ENCODE measurements at regions not wholly inside any gene's neighbourhood (a gene's known extent, or its start where the extent isn't known, plus 50 kb on each side); places are given as distances from the start of the nearest gene placed in this dataset.

DNA sequence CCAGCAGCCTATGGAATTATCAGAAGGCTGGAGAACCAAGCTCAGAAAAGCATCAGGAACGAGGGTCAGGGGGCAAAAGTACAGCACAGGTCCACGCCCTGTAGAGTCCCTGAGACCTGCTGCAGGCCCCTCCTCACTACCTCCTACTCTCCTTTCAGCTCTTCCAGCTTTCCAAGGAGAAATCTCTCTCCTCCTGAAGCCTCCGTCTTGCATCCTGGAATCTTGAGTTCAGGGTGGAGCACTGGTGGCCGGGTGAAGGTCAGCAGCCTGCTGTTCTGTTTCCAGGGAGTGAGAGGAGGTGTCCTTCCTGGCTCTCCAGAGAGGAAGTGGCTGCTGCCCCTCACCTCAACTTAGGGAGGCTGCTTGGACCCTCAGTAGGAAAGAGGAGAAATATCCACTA is 342.3 kb downstream of the ZSWIM6 start:
- Histone ChIP-seq H3K4me1 (peaks cover 0 to 25% (median 0%) of the 10 kb centered on the region in 4 donors), H3K27ac (peak overlapping the region in 2 of 4 donors; percentile 58 to 70), H3K27me3 (no peaks in the 10 kb centered on the region), H3K4me3 (no peak overlapping the region), H3K36me3 (no peaks in the 10 kb centered on the region), H3K9me3 (no peaks in the 10 kb centered on the region)
- peak in 2 of 3 donors; percentile 57 to 60 for DNase-seq
- TF ChIP-seq POLR2A (IDR thresholded peaks at IDR 0.05), result no peak
- no peak for TF ChIP-seq CTCF (IDR thresholded peaks at IDR 0.05)

- no peak for DNase-seq
- H3K4me1 ChIP-seq, result peaks cover 0 to 25% (median 0%) of the 10 kb centered on the region in 4 donors
- H3K27ac ChIP-seq, result peak overlapping the region in 2 of 4 donors; percentile 58 to 70
- H3K4me3 ChIP-seq, result no peak overlapping the region
- no peak for TF ChIP-seq POLR2A (IDR thresholded peaks at IDR 0.05)
- peak in 3 of 6 experiments; percentile 16 to 43 (median 36) for TF ChIP-seq CTCF (IDR thresholded peaks at IDR 0.05)
- H3K36me3 ChIP-seq, result no peaks in the 10 kb centered on the region
- no peaks in the 10 kb centered on the region for H3K27me3 ChIP-seq
- no peaks in the 10 kb centered on the region for H3K9me3 ChIP-seq
Measured at GRCh38 chr5:61675015-61675692, 343.1 kb downstream of the ZSWIM6 start.

DNA sequence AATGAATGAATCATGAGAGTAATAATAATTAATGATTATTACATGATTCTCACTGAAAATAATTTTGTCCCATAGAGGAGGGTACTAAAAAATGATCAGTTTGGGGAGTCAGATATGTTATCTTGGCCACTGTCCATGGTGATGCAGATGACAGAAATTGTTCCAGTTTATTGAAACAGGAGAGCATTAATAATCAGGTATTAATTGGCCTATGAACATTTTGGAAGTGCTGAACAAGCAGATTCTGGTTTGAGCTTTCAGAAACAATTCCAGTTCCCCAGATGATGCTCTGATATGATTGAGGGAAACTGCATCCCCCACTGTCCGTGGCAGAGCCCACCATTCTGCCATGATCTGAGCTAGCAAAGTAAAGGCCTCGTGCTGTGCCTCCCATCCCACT is 345.2 kb downstream of the ZSWIM6 start:
- no peak overlapping the region for H3K4me3 ChIP-seq
- no peak for TF ChIP-seq POLR2A (IDR thresholded peaks at IDR 0.05)
- no peak for TF ChIP-seq CTCF (IDR thresholded peaks at IDR 0.05)
- peaks cover 0 to 25% (median 0%) of the 10 kb centered on the region in 4 donors for H3K4me1 ChIP-seq
- H3K36me3 ChIP-seq, result no peaks in the 10 kb centered on the region
- H3K27ac ChIP-seq, result no peak overlapping the region
- H3K9me3 ChIP-seq, result no peaks in the 10 kb centered on the region
- no peaks in the 10 kb centered on the region for H3K27me3 ChIP-seq
- DNase-seq, result no peak

GRCh38 chr5:61678966-61679365 is 346.9 kb downstream of the ZSWIM6 start:
- TF ChIP-seq CTCF (IDR thresholded peaks at IDR 0.05) (peak in 2 of 6 experiments; percentile 32 to 34), POLR2A (IDR thresholded peaks at IDR 0.05) (no peak)
- Histone ChIP-seq H3K27ac (no peak overlapping the region), H3K4me1 (peaks cover 0 to 16% (median 0%) of the 10 kb centered on the region in 4 donors), H3K9me3 (no peaks in the 10 kb centered on the region), H3K36me3 (no peaks in the 10 kb centered on the region), H3K27me3 (no peaks in the 10 kb centered on the region), H3K4me3 (no peak overlapping the region)
- no peak for DNase-seq

DNA sequence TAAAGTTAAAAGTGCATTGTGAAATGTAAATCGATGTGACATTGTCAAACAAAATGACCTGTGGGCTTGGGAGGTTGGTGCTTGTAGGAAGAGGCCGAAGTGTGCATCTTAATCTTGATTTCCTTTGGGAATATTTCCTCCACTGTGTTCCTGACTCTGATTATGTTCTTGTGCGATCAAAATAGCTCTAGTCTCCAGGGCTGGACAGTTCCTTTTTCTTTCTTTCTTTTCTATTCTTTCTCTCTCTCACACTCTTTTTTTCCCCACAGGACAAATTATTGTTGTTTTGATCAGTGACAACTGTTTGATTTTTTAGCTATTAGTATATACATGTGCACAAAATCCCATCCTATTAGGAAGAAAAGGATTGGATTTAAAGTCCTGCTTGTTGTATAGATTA is 347.5 kb downstream of the ZSWIM6 start:
- no peaks in the 10 kb centered on the region for H3K27me3 ChIP-seq
- H3K27ac ChIP-seq, result no peak overlapping the region
- DNase-seq, result no peak
- no peak overlapping the region for H3K4me3 ChIP-seq
- H3K4me1 ChIP-seq, result peaks cover 0 to 10% (median 0%) of the 10 kb centered on the region in 4 donors
- no peaks in the 10 kb centered on the region for H3K36me3 ChIP-seq
- no peak for TF ChIP-seq CTCF (IDR thresholded peaks at IDR 0.05)
- TF ChIP-seq POLR2A (IDR thresholded peaks at IDR 0.05), result no peak
- H3K9me3 ChIP-seq, result no peaks in the 10 kb centered on the region
